ENCODE measurements at regions not wholly inside any gene's neighbourhood (a gene's known extent, or its start where the extent isn't known, plus 50 kb on each side); places are given as distances from the start of the nearest gene placed in this dataset.

- no peak for TF ChIP-seq ZFX (IDR thresholded peaks at IDR 0.05; ENCODE audit: borderline replicate concordance)
- TF ChIP-seq, protein P1, sequence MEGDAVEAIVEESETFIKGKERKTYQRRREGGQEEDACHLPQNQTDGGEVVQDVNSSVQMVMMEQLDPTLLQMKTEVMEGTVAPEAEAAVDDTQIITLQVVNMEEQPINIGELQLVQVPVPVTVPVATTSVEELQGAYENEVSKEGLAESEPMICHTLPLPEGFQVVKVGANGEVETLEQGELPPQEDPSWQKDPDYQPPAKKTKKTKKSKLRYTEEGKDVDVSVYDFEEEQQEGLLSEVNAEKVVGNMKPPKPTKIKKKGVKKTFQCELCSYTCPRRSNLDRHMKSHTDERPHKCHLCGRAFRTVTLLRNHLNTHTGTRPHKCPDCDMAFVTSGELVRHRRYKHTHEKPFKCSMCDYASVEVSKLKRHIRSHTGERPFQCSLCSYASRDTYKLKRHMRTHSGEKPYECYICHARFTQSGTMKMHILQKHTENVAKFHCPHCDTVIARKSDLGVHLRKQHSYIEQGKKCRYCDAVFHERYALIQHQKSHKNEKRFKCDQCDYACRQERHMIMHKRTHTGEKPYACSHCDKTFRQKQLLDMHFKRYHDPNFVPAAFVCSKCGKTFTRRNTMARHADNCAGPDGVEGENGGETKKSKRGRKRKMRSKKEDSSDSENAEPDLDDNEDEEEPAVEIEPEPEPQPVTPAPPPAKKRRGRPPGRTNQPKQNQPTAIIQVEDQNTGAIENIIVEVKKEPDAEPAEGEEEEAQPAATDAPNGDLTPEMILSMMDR (IDR thresholded peaks at IDR 0.05) = no peak
Observed at GRCh38 chr12:102596031-102596430, 115.7 kb upstream of the IGF1 start.
